ENCODE measurements at regions not wholly inside any gene's neighbourhood (a gene's known extent, or its start where the extent isn't known, plus 50 kb on each side); places are given as distances from the start of the nearest gene placed in this dataset.

DNA sequence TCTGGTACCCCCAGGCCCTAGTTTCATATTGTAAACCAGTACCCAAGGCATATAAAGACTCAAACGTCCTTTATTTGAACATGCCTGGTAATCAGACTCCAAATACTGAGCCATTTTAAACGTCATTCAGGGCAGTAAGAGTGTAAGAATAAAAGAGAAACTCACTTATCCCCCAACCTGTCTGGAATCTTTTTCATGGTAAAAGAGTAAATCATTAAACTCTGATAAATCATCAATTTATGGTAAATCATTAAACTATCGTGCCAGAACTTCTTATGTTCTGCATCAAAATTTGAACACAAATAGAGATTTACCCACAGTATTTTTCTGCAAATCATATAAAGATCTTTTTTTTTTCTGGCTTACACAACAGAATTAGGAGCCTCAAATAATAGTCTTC, 734.3 kb upstream of the POT1 start:
- TF ChIP-seq, protein P1, sequence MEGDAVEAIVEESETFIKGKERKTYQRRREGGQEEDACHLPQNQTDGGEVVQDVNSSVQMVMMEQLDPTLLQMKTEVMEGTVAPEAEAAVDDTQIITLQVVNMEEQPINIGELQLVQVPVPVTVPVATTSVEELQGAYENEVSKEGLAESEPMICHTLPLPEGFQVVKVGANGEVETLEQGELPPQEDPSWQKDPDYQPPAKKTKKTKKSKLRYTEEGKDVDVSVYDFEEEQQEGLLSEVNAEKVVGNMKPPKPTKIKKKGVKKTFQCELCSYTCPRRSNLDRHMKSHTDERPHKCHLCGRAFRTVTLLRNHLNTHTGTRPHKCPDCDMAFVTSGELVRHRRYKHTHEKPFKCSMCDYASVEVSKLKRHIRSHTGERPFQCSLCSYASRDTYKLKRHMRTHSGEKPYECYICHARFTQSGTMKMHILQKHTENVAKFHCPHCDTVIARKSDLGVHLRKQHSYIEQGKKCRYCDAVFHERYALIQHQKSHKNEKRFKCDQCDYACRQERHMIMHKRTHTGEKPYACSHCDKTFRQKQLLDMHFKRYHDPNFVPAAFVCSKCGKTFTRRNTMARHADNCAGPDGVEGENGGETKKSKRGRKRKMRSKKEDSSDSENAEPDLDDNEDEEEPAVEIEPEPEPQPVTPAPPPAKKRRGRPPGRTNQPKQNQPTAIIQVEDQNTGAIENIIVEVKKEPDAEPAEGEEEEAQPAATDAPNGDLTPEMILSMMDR (IDR thresholded peaks at IDR 0.05; ENCODE audit: low read length), result no peak
- no peak for TF ChIP-seq EZH2 (IDR thresholded peaks at IDR 0.05; ENCODE audit: borderline replicate concordance, low read length)

All from OCI-LY1 (cell line).